WERI-Rb-1 (cell line): ENCODE measurements at regions not wholly inside any gene's neighbourhood (a gene's known extent, or its start where the extent isn't known, plus 50 kb on each side); places are given as distances from the start of the nearest gene placed in this dataset.

Experiments
- DNase-seq: peaks from one replicate; pipeline ENCODE4 v3.0.0-alpha.2; 2020
- H3K27ac ChIP-seq: fragments of 250-450 bp; sonication (Bioruptor Pico); 2 replicates; pipeline ENCODE4 v1.5.1; 2020; ENCODE audit warnings: mild to moderate bottlenecking, moderate library complexity
- H3K27me3 ChIP-seq: fragments of 250-450 bp; sonication (Bioruptor Pico); 2 replicates; pipeline ENCODE4 v1.5.1; 2021; ENCODE audit warnings: mild to moderate bottlenecking, low read depth, moderate library complexity; ENCODE audit not compliant: insufficient read depth, severe bottlenecking
- H3K36me3 ChIP-seq: fragments of 250-450 bp; sonication (Bioruptor Pico); 2 replicates; pipeline ENCODE4 v1.5.1; 2020; ENCODE audit warnings: mild to moderate bottlenecking, moderate library complexity
- H3K4me3 ChIP-seq: 2 replicates; pipeline ENCODE4 v1.5.1; 2011; ENCODE audit warnings: low read depth, mild to moderate bottlenecking, control low read depth, low read length
- H3K9me3 ChIP-seq: fragments of 250-450 bp; sonication (Bioruptor Pico); 2 replicates; pipeline ENCODE4 v1.5.1; 2021; ENCODE audit warnings: mild to moderate bottlenecking, moderate library complexity; ENCODE audit not compliant: severe bottlenecking
- CTCF ChIP-seq: IDR thresholded peaks from 2 replicates; pipeline ENCODE4 v1.5.1; 2011; ENCODE audit warnings: low read depth, mild to moderate bottlenecking, control low read depth, inconsistent platforms, low read length

- Histone ChIP-seq H3K9me3 (no peaks in the 10 kb centered on the region), H3K27me3 (no peaks in the 10 kb centered on the region), H3K27ac (no peak overlapping the region), H3K4me3 (no peak overlapping the region), H3K36me3 (no peaks in the 10 kb centered on the region)
- DNase-seq: no peak
- no peak for TF ChIP-seq CTCF
Observed at GRCh38 chr4:166673911-166674310, 560.4 kb downstream of the SPOCK3 start.

GRCh38 chr4:166675411-166675810 lies 558.9 kb downstream of the SPOCK3 start:
- Histone ChIP-seq H3K27ac (no peak overlapping the region), H3K36me3 (no peaks in the 10 kb centered on the region), H3K4me3 (no peak overlapping the region), H3K27me3 (no peaks in the 10 kb centered on the region), H3K9me3 (no peaks in the 10 kb centered on the region)
- no peak for TF ChIP-seq CTCF
- no peak for DNase-seq

GRCh38 chr4:166680796-166681195 lies 553.5 kb downstream of the SPOCK3 start:
- no peak for TF ChIP-seq CTCF
- no peak overlapping the region for H3K4me3 ChIP-seq
- H3K9me3 ChIP-seq: no peaks in the 10 kb centered on the region
- no peak for DNase-seq
- H3K36me3 ChIP-seq: no peaks in the 10 kb centered on the region
- no peak overlapping the region for H3K27ac ChIP-seq
- no peaks in the 10 kb centered on the region for H3K27me3 ChIP-seq

GRCh38 chr4:166682200-166682599 lies 552.1 kb downstream of the SPOCK3 start:
- no peaks in the 10 kb centered on the region for H3K27me3 ChIP-seq
- no peak for DNase-seq
- no peak overlapping the region for H3K4me3 ChIP-seq
- H3K9me3 ChIP-seq: no peaks in the 10 kb centered on the region
- H3K27ac ChIP-seq: no peak overlapping the region
- no peaks in the 10 kb centered on the region for H3K36me3 ChIP-seq
- TF ChIP-seq CTCF: no peak
